MM.1S (cell line): ENCODE measurements at regions not wholly inside any gene's neighbourhood (a gene's known extent, or its start where the extent isn't known, plus 50 kb on each side); places are given as distances from the start of the nearest gene placed in this dataset.

Source experiments
- CTCF ChIP-seq: fragments of 300-600 bp; sonication (generic); IDR thresholded peaks from 2 replicates; pipeline ENCODE4 v1.5.1; 2016; ENCODE audit warnings: antibody characterized with exemption, low read length, mixed read lengths
- EZH2 ChIP-seq: fragments of 300-600 bp; sonication (generic); optimal IDR thresholded peaks from 2 replicates; pipeline ENCODE3; 2017; ENCODE audit warnings: low read depth, mild to moderate bottlenecking, antibody characterized with exemption, low read length, mixed read lengths

- no peak for TF ChIP-seq EZH2
- TF ChIP-seq CTCF = no peak
Observed at GRCh38 chr7:63104666-63105065, 894.0 kb upstream of the ZNF722 start.
